Osteocyte (in vitro differentiated cells): ENCODE measurements at regions not wholly inside any gene's neighbourhood (a gene's known extent, or its start where the extent isn't known, plus 50 kb on each side); places are given as distances from the start of the nearest gene placed in this dataset.
A peak's percentile ranks its signal among the peaks of the same experiment; 100 is the strongest.

ENCODE experiments used
- DNase-seq: peaks from one replicate; pipeline ENCODE4 v3.0.0; 2021; ENCODE audit warnings: mixed read lengths; ENCODE audit not compliant: unreplicated experiment; ENCODE audit errors: extremely low spot score
- H3K27ac Mint-ChIP-seq: one replicate; pipeline ENCODE4 v1.8.0; 2021; ENCODE audit warnings: mild to moderate bottlenecking, mixed read lengths; ENCODE audit not compliant: unreplicated experiment
- H3K27me3 Mint-ChIP-seq: one replicate; pipeline ENCODE4 v1.8.0; 2021; ENCODE audit warnings: mixed read lengths; ENCODE audit not compliant: unreplicated experiment
- H3K36me3 Mint-ChIP-seq: one replicate; pipeline ENCODE4 v1.8.0; 2021; ENCODE audit warnings: mixed read lengths; ENCODE audit not compliant: unreplicated experiment
- H3K4me1 Mint-ChIP-seq: one replicate; pipeline ENCODE4 v1.8.0; 2021; ENCODE audit warnings: mixed read lengths; ENCODE audit not compliant: unreplicated experiment
- H3K4me3 Mint-ChIP-seq: one replicate; pipeline ENCODE4 v1.8.0; 2021; ENCODE audit warnings: mild to moderate bottlenecking, moderate library complexity, mixed read lengths; ENCODE audit not compliant: unreplicated experiment
- H3K9me3 Mint-ChIP-seq: one replicate; pipeline ENCODE4 v1.8.0; 2021; ENCODE audit warnings: mixed read lengths; ENCODE audit not compliant: unreplicated experiment
- TF ChIP-seq, protein P1 (sequence below): fragments of 200-600 bp; sonication (generic); IDR thresholded peaks from 2 replicates; pipeline ENCODE4 v1.5.0; 2021; ENCODE audit warnings: antibody characterized with exemption, mild to moderate bottlenecking, moderate library complexity

- Mint-ChIP-seq H3K4me1 (peaks cover 17% of the 10 kb centered on the region), H3K4me3 (no peak overlapping the region), H3K36me3 (peaks cover 11% of the 10 kb centered on the region), H3K27me3 (no peaks in the 10 kb centered on the region), H3K9me3 (peaks cover 43% of the 10 kb centered on the region), H3K27ac (peak overlapping the region; percentile 55)
- DNase-seq = no peak
- TF ChIP-seq, protein P1, sequence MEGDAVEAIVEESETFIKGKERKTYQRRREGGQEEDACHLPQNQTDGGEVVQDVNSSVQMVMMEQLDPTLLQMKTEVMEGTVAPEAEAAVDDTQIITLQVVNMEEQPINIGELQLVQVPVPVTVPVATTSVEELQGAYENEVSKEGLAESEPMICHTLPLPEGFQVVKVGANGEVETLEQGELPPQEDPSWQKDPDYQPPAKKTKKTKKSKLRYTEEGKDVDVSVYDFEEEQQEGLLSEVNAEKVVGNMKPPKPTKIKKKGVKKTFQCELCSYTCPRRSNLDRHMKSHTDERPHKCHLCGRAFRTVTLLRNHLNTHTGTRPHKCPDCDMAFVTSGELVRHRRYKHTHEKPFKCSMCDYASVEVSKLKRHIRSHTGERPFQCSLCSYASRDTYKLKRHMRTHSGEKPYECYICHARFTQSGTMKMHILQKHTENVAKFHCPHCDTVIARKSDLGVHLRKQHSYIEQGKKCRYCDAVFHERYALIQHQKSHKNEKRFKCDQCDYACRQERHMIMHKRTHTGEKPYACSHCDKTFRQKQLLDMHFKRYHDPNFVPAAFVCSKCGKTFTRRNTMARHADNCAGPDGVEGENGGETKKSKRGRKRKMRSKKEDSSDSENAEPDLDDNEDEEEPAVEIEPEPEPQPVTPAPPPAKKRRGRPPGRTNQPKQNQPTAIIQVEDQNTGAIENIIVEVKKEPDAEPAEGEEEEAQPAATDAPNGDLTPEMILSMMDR = no peak
These were observed 665.1 kb downstream of the RNF144B start for GRCh38 chr6:19052219-19052618.

DNA sequence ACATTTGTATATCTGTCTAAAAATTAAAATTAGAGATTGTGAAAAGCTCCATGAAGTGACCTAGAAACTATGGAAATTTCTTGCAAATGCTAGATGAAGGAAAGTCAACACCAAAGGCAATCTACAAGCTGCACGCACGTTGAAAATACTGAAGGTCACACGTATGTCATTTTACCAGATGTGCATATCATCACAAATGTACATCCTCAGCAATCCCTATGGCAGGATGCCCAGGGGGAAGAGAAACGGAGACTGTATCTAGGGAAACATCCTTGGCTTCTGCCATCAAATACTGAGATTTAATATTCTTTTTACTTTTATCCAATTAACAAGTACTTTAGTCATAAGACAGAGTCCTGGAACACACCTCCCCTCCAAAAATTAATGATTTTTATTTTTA, 672.0 kb downstream of the RNF144B start:
- H3K27me3 Mint-ChIP-seq = no peaks in the 10 kb centered on the region
- no peaks in the 10 kb centered on the region for H3K36me3 Mint-ChIP-seq
- H3K4me1 Mint-ChIP-seq = peaks cover 2% of the 10 kb centered on the region
- H3K9me3 Mint-ChIP-seq = peaks cover 12% of the 10 kb centered on the region
- H3K4me3 Mint-ChIP-seq = no peak overlapping the region
- TF ChIP-seq, protein P1 = no peak
- H3K27ac Mint-ChIP-seq = no peak overlapping the region
- no peak for DNase-seq

- no peak overlapping the region for H3K4me3 Mint-ChIP-seq
- H3K9me3 Mint-ChIP-seq = no peaks in the 10 kb centered on the region
- H3K36me3 Mint-ChIP-seq = no peaks in the 10 kb centered on the region
- peaks cover 3% of the 10 kb centered on the region for H3K27me3 Mint-ChIP-seq
- H3K4me1 Mint-ChIP-seq = no peaks in the 10 kb centered on the region
- TF ChIP-seq, protein P1 = no peak
- no peak overlapping the region for H3K27ac Mint-ChIP-seq
- no peak for DNase-seq
These were observed 680.0 kb downstream of the RNF144B start for GRCh38 chr6:19067165-19067564.

DNA sequence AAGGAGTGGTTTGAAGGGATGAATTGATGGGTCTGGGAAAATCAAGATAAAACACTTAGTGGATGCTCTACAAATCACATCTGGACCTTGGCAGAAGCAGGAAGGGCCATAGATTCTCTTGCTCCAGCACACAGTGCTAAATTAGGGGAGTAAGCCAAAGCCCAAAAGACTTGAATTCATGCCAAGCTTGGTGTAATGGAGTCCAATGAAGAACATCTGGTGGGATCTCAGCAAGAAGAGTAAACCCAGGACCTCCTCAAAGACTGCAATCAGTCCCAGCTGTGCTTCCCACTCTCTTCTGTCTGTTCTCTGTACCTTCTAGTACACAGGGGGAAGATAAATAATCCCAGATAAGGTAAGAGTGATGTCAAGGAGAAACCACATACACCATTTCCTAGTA, 683.4 kb downstream of the RNF144B start:
- TF ChIP-seq, protein P1 = no peak
- H3K9me3 Mint-ChIP-seq = peaks cover 12% of the 10 kb centered on the region
- peaks cover 3% of the 10 kb centered on the region for H3K27me3 Mint-ChIP-seq
- no peaks in the 10 kb centered on the region for H3K36me3 Mint-ChIP-seq
- DNase-seq = no peak
- H3K4me1 Mint-ChIP-seq = no peaks in the 10 kb centered on the region
- no peak overlapping the region for H3K27ac Mint-ChIP-seq
- H3K4me3 Mint-ChIP-seq = no peak overlapping the region

DNA sequence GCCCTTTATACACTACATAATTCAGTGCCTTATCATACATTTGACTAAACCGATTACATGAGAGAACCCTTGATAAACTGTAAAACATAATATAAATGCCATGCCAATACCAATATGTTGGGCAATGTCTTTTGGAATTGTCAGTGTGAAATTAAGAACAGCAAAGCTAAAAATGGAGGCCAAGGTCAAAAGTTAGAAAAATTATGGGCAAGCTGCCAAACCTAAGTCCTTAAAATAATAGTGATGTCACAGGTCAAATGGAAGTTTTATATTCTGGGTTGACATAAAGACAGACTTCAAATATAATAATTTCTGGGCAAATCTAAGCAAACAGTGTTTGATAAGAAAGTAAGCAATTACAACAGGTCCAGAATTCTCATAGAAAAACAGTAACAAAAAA, 696.7 kb downstream of the RNF144B start:
- Mint-ChIP-seq H3K4me1 (peaks cover 5% of the 10 kb centered on the region), H3K36me3 (no peaks in the 10 kb centered on the region), H3K9me3 (no peaks in the 10 kb centered on the region), H3K27ac (no peak overlapping the region), H3K27me3 (no peaks in the 10 kb centered on the region), H3K4me3 (no peak overlapping the region)
- DNase-seq = no peak
- TF ChIP-seq, protein P1 = no peak
